ENCODE measurements at regions not wholly inside any gene's neighbourhood (a gene's known extent, or its start where the extent isn't known, plus 50 kb on each side); places are given as distances from the start of the nearest gene placed in this dataset.

DNA sequence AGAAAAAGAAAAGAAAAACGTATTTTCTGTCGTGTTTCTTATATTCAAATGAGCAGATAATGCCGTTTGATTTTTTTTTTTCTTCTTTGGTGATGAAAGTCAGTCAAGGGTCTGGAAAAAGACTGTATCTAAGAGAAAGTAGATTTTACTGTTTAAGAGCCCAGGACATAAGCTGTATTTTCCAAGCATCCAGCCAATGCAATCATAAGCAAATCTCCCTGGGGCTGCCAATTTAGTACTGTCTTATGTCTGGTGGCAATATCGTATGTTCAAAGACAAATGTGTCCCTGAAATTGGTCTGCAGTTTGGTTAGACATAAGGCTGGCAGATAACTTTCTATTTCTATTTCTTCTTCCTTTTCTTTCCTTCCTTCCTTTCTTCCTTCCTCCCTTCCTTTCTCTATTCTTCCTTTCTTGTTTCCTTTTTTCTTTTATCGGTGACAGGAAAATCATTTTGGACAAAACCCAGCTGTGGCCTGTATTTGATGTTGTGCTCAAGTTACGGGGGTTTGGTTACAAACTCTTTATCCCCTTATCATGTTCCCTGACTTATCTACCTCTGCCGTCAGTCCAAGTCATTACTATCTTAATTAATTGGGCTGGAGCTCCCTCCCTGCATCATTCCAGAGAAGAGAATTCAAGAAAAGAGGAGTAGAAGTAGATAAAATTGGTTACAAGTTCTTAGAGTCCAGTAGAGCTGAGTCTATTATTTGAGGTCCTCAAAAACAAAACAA, 683.4 kb upstream of the FSHR start:
- Histone ChIP-seq H3K23ac (ENCODE audit: low read length in 2 of 2) (no peak overlapping the region), H3K4ac (ENCODE audit: low read depth in 1 of 2, low read length in 2 of 2) (no peak overlapping the region), H2BK15ac (ENCODE audit: low read depth, poor library complexity, severe bottlenecking) (no peak overlapping the region), H3K4me1 (ENCODE audit: control insufficient read depth, insufficient read depth, low read depth, low read length) (no peaks in the 10 kb centered on the region), H2BK5ac (ENCODE audit: low read depth, low read length, poor library complexity, severe bottlenecking) (no peak overlapping the region), H3K27ac (ENCODE audit: low read length, poor library complexity, severe bottlenecking) (no peak overlapping the region), H2BK12ac (ENCODE audit: low read length in 2 of 2) (no peak overlapping the region), H3K9ac (ENCODE audit: low read length) (no peak overlapping the region), H3K27me3 (ENCODE audit: control insufficient read depth in 1 of 2, insufficient read depth in 1 of 2, low read length in 2 of 2) (no peaks in the 10 kb centered on the region), H3K9me3 (ENCODE audit: control insufficient read depth, low read length) (no peaks in the 10 kb centered on the region), H3K14ac (ENCODE audit: low read length in 2 of 2) (no peak overlapping the region), H4K91ac (ENCODE audit: low read length) (no peak overlapping the region), H3K4me2 (ENCODE audit: low read length, poor library complexity, severe bottlenecking) (no peak overlapping the region), H3K79me1 (replicated peaks; ENCODE audit: low read length, poor library complexity, severe bottlenecking) (no peaks in the 10 kb centered on the region), H3K36me3 (ENCODE audit: control insufficient read depth in 1 of 2, insufficient read depth in 2 of 2, low read depth in 1 of 2, low read length in 2 of 2) (no peaks in the 10 kb centered on the region), H3K4me3 (ENCODE audit: insufficient read depth in 1 of 2, low read depth in 1 of 2, low read length in 2 of 2) (no peak overlapping the region), H4K8ac (ENCODE audit: low read length) (no peak overlapping the region), H2AFZ (ENCODE audit: low read depth, low read length) (no peak overlapping the region), H2BK120ac (ENCODE audit: low read depth, low read length) (no peak overlapping the region), H3K18ac (ENCODE audit: low read depth in 1 of 2, low read length in 2 of 2) (no peak overlapping the region), H2AK5ac (ENCODE audit: low read length, severe bottlenecking) (no peak overlapping the region)
- DNase-seq = no peak
- 73% methylated on average over 5 of the region's 7 CpGs for WGBS

DNA sequence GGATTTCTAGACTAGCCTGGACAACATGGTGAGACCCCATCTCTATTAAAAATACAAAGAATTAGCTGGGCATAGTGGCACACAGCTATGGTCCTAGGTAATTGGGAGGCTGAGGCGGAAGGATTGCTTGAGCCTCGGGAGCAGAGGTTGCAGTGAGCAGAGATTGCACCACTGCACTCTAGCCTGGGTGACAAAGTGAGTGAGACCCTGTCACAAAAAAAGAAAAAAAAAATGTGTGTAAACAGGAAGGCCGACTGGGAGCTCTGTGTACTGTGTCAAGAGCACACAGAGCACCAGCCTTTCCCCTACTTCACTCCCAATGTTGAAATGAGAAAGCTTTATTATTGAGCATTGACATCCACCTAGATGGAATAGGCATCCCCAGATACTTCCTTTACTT, 681.7 kb upstream of the FSHR start:
- Histone ChIP-seq H3K9me3 (ENCODE audit: control insufficient read depth, low read length) (no peaks in the 10 kb centered on the region), H3K4me3 (ENCODE audit: insufficient read depth in 1 of 2, low read depth in 1 of 2, low read length in 2 of 2) (no peak overlapping the region), H4K8ac (ENCODE audit: low read length) (no peak overlapping the region), H3K27me3 (ENCODE audit: control insufficient read depth in 1 of 2, insufficient read depth in 1 of 2, low read length in 2 of 2) (no peaks in the 10 kb centered on the region), H3K9ac (ENCODE audit: low read length) (no peak overlapping the region), H3K18ac (ENCODE audit: low read depth in 1 of 2, low read length in 2 of 2) (no peak overlapping the region), H3K27ac (ENCODE audit: low read length, poor library complexity, severe bottlenecking) (no peak overlapping the region), H2BK15ac (ENCODE audit: low read depth, poor library complexity, severe bottlenecking) (no peak overlapping the region), H2BK120ac (ENCODE audit: low read depth, low read length) (no peak overlapping the region), H3K4me1 (ENCODE audit: control insufficient read depth, insufficient read depth, low read depth, low read length) (no peaks in the 10 kb centered on the region), H3K36me3 (ENCODE audit: control insufficient read depth in 1 of 2, insufficient read depth in 2 of 2, low read depth in 1 of 2, low read length in 2 of 2) (no peaks in the 10 kb centered on the region), H3K4me2 (ENCODE audit: low read length, poor library complexity, severe bottlenecking) (no peak overlapping the region), H3K23ac (ENCODE audit: low read length in 2 of 2) (no peak overlapping the region), H3K14ac (ENCODE audit: low read length in 2 of 2) (no peak overlapping the region), H2BK12ac (ENCODE audit: low read length in 2 of 2) (no peak overlapping the region), H2AFZ (ENCODE audit: low read depth, low read length) (no peak overlapping the region), H2AK5ac (ENCODE audit: low read length, severe bottlenecking) (no peak overlapping the region), H2BK5ac (ENCODE audit: low read depth, low read length, poor library complexity, severe bottlenecking) (no peak overlapping the region), H3K4ac (ENCODE audit: low read depth in 1 of 2, low read length in 2 of 2) (no peak overlapping the region), H3K79me1 (replicated peaks; ENCODE audit: low read length, poor library complexity, severe bottlenecking) (no peaks in the 10 kb centered on the region), H4K91ac (ENCODE audit: low read length) (no peak overlapping the region)
- 65% methylated on average over 3 of the region's 3 CpGs for WGBS
- no peak for DNase-seq

DNA sequence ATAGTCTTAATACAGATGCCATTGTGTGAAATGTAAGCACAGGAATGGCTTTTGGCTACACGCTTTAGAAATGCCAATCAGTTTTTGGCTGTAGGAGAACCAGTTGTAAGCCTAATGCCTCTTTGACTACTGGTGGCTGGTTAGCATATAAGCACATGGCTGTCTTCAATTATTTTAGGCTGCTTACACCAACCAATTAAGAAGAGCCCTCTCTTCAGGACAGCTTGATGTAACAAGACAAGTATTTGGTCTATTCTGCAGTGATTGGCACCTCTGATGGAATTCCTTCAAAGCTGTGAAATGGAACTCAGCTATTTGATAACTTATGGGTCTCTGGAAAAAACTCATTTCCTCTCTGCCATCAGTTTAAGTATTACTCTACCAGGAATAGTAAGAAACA, 680.1 kb upstream of the FSHR start:
- Histone ChIP-seq H2BK15ac (ENCODE audit: low read depth, poor library complexity, severe bottlenecking) (no peak overlapping the region), H2BK12ac (ENCODE audit: low read length in 2 of 2) (no peak overlapping the region), H4K91ac (ENCODE audit: low read length) (no peak overlapping the region), H3K4ac (ENCODE audit: low read depth in 1 of 2, low read length in 2 of 2) (no peak overlapping the region), H4K8ac (ENCODE audit: low read length) (no peak overlapping the region), H3K4me3 (ENCODE audit: insufficient read depth in 1 of 2, low read depth in 1 of 2, low read length in 2 of 2) (no peak overlapping the region), H3K27me3 (ENCODE audit: control insufficient read depth in 1 of 2, insufficient read depth in 1 of 2, low read length in 2 of 2) (no peaks in the 10 kb centered on the region), H3K18ac (ENCODE audit: low read depth in 1 of 2, low read length in 2 of 2) (no peak overlapping the region), H3K9ac (ENCODE audit: low read length) (no peak overlapping the region), H2AFZ (ENCODE audit: low read depth, low read length) (no peak overlapping the region), H3K79me1 (replicated peaks; ENCODE audit: low read length, poor library complexity, severe bottlenecking) (no peaks in the 10 kb centered on the region), H3K14ac (ENCODE audit: low read length in 2 of 2) (no peak overlapping the region), H3K27ac (ENCODE audit: low read length, poor library complexity, severe bottlenecking) (no peak overlapping the region), H2BK5ac (ENCODE audit: low read depth, low read length, poor library complexity, severe bottlenecking) (no peak overlapping the region), H2AK5ac (ENCODE audit: low read length, severe bottlenecking) (no peak overlapping the region), H2BK120ac (ENCODE audit: low read depth, low read length) (no peak overlapping the region), H3K4me2 (ENCODE audit: low read length, poor library complexity, severe bottlenecking) (no peak overlapping the region), H3K36me3 (ENCODE audit: control insufficient read depth in 1 of 2, insufficient read depth in 2 of 2, low read depth in 1 of 2, low read length in 2 of 2) (no peaks in the 10 kb centered on the region), H3K4me1 (ENCODE audit: control insufficient read depth, insufficient read depth, low read depth, low read length) (no peaks in the 10 kb centered on the region), H3K23ac (ENCODE audit: low read length in 2 of 2) (no peak overlapping the region), H3K9me3 (ENCODE audit: control insufficient read depth, low read length) (no peaks in the 10 kb centered on the region)
- no peak for DNase-seq
- WGBS = 85% methylated on average over 1 of the region's 1 CpG

DNA sequence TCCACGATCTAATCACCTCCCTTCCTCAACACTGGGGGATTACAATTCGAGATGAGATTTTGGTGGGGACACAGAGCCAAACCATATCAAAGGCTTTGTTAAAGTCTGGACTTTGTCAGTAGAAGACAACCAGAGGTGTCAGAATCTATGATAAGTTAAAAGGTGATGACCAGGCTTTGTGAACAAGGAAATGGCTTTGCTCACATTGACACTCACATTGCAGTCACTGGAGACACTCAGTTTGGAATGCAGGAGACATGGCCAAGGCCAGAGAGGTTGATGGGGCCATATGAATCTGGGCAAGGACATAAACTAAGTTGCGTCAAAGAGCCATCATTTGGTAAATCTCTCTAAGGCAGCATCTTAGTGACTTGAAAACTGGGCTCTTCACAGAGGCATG, 678.2 kb upstream of the FSHR start:
- Histone ChIP-seq H3K36me3 (ENCODE audit: control insufficient read depth in 1 of 2, insufficient read depth in 2 of 2, low read depth in 1 of 2, low read length in 2 of 2) (no peaks in the 10 kb centered on the region), H3K18ac (ENCODE audit: low read depth in 1 of 2, low read length in 2 of 2) (no peak overlapping the region), H2BK15ac (ENCODE audit: low read depth, poor library complexity, severe bottlenecking) (no peak overlapping the region), H3K4ac (ENCODE audit: low read depth in 1 of 2, low read length in 2 of 2) (no peak overlapping the region), H3K27ac (ENCODE audit: low read length, poor library complexity, severe bottlenecking) (no peak overlapping the region), H2BK120ac (ENCODE audit: low read depth, low read length) (no peak overlapping the region), H3K79me1 (replicated peaks; ENCODE audit: low read length, poor library complexity, severe bottlenecking) (no peaks in the 10 kb centered on the region), H4K8ac (ENCODE audit: low read length) (no peak overlapping the region), H3K23ac (ENCODE audit: low read length in 2 of 2) (no peak overlapping the region), H2AK5ac (ENCODE audit: low read length, severe bottlenecking) (no peak overlapping the region), H4K91ac (ENCODE audit: low read length) (no peak overlapping the region), H3K4me1 (ENCODE audit: control insufficient read depth, insufficient read depth, low read depth, low read length) (no peaks in the 10 kb centered on the region), H3K4me3 (ENCODE audit: insufficient read depth in 1 of 2, low read depth in 1 of 2, low read length in 2 of 2) (no peak overlapping the region), H3K4me2 (ENCODE audit: low read length, poor library complexity, severe bottlenecking) (no peak overlapping the region), H3K14ac (ENCODE audit: low read length in 2 of 2) (peak overlapping the region in 1 of 2 experiments; percentile 26), H2BK5ac (ENCODE audit: low read depth, low read length, poor library complexity, severe bottlenecking) (no peak overlapping the region), H2AFZ (ENCODE audit: low read depth, low read length) (no peak overlapping the region), H3K27me3 (ENCODE audit: control insufficient read depth in 1 of 2, insufficient read depth in 1 of 2, low read length in 2 of 2) (no peaks in the 10 kb centered on the region), H3K9me3 (ENCODE audit: control insufficient read depth, low read length) (no peaks in the 10 kb centered on the region), H3K9ac (ENCODE audit: low read length) (no peak overlapping the region), H2BK12ac (ENCODE audit: low read length in 2 of 2) (no peak overlapping the region)
- DNase-seq = no peak
- WGBS = 70% methylated on average over 2 of the region's 3 CpGs

Data from mesenchymal stem cell (in vitro differentiated cells and primary cell).